ENCODE measurements at regions not wholly inside any gene's neighbourhood (a gene's known extent, or its start where the extent isn't known, plus 50 kb on each side); places are given as distances from the start of the nearest gene placed in this dataset.

DNA sequence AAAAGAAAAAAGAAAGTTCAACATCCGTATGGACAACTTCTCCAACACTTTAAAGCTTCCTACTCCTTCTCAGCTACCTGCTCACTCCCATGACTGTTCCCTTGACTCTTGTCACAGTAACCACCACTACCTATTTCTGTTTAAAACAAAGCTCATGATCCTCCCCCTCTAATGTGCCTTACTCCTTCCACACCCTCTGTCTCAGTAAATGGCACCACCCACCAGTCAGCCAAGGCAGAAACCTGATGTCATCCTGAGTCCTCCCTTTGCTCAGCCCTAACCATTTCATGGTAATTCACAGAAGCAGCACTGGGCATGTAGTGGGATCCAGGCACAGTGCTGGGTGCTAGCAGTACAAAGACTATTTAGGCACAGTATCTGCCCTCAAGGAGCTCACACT lies 63.0 kb upstream of the PPM1J start:
- Mint-ChIP-seq H3K4me3 (no peak overlapping the region), H3K36me3 (ENCODE audit: low read depth) (no peaks in the 10 kb centered on the region), H3K27ac (no peak overlapping the region), H3K4me1 (ENCODE audit: low read depth) (no peaks in the 10 kb centered on the region), H3K27me3 (no peaks in the 10 kb centered on the region), H3K9me3 (no peaks in the 10 kb centered on the region)

DNA sequence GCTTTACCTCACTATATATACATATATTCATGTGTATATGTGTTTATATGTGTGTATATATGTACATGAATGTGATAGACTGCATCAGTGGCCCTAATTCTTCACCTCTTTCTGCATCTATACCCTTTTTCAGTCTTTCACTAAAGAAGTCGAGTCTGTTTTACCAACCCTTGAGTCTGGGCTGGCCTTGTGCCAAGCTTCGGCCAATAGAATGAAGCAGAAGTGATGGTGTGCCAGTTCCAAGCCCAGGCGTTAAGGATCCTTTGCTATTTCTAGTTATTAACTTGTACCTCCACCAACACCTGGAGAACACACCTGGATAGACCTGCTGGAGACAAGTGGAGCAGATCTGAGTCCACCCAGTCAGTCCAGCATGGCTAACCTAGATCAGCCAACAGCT lies 61.6 kb upstream of the PPM1J start:
- H3K27ac Mint-ChIP-seq: no peak overlapping the region
- no peaks in the 10 kb centered on the region for H3K36me3 Mint-ChIP-seq (ENCODE audit: low read depth)
- H3K4me1 Mint-ChIP-seq (ENCODE audit: low read depth): no peaks in the 10 kb centered on the region
- peaks cover 9% of the 10 kb centered on the region for H3K27me3 Mint-ChIP-seq
- no peaks in the 10 kb centered on the region for H3K9me3 Mint-ChIP-seq
- no peak overlapping the region for H3K4me3 Mint-ChIP-seq

DNA sequence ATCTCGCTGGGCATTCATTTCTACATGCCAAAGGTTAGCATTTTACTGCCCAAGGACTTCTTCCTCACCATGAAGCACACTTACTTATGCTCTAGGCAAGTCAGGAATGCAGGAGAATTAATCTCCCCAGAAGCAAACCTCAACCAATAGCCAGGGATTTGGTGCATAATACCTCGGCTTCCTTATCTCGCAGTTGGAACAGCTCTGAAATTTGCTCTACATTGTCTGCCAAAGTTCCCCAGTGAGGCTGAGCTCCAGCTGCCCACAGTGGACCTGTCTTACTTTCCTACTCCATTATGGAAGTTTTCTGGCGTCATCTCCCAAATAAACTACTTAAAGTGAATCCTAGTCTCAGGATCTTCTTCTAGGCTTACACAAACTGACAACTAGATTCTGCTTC lies 57.6 kb upstream of the PPM1J start:
- H3K4me1 Mint-ChIP-seq (ENCODE audit: low read depth): peaks cover 5% of the 10 kb centered on the region
- no peak overlapping the region for H3K4me3 Mint-ChIP-seq
- H3K36me3 Mint-ChIP-seq (ENCODE audit: low read depth): no peaks in the 10 kb centered on the region
- H3K27ac Mint-ChIP-seq: no peak overlapping the region
- H3K27me3 Mint-ChIP-seq: peaks cover 17% of the 10 kb centered on the region
- H3K9me3 Mint-ChIP-seq: no peaks in the 10 kb centered on the region

DNA sequence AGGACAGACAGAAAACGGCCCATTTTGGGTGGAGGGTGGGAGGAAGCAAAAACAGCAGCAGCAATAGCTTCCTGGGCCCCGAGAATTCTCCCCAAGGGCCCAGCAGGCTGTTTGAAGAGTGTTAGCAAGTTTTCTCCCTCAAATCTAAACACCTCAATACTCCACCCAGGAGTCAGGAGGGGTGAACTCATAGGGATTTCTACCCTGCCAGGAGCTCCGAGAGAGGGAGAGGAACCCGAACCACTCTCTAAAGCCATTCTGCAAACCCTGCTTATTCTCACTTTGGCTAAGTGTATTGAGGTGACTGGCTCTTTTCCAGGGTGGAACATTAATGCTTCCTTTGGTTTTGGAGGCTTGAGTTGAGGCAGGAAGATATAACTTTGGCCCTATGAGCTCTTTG lies 55.6 kb upstream of the PPM1J start:
- Mint-ChIP-seq H3K27ac (no peak overlapping the region), H3K4me3 (no peak overlapping the region), H3K9me3 (no peaks in the 10 kb centered on the region), H3K27me3 (peaks cover 20% of the 10 kb centered on the region), H3K36me3 (ENCODE audit: low read depth) (no peaks in the 10 kb centered on the region), H3K4me1 (ENCODE audit: low read depth) (peaks cover 5% of the 10 kb centered on the region)

DNA sequence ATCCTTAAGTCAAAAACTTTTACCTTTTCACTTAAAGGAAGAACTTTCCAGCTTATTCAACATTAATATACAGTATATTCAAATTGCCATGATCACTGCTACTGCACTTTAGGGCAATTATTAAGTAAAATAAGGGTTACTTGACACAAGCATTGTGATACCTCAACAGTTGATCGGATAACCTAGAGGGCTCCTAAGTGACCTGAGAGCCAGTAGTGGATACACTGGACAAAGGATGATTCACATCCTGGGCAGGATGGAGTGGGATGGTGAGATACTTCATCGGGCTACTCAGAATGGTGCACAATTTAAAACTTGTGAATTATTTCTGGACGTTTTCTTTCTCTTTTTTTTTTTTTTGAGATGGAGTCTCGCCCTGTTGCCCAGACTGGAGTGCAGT lies 54.5 kb upstream of the PPM1J start:
- Mint-ChIP-seq H3K4me3 (no peak overlapping the region), H3K36me3 (ENCODE audit: low read depth) (no peaks in the 10 kb centered on the region), H3K9me3 (no peaks in the 10 kb centered on the region), H3K4me1 (ENCODE audit: low read depth) (peaks cover 5% of the 10 kb centered on the region), H3K27me3 (peaks cover 26% of the 10 kb centered on the region), H3K27ac (no peak overlapping the region)

DNA sequence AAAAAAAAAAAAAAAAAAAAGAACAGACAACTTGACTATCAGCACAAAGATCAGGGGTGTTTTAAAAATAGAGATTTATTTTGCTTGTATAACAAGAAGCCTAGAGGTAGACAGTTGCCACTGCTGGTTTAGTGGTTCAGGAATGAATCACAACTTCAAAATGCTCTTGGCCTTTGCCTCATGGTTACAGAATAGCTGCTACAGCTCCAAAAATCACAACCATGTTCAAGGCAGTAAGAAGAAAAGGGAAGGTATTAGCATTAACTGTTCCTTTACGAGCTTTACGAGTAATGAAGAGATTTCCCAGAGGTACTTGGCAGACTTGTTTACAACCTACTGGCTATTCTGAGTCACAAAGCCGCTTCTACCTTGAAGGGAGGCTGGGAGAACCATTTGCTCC lies 52.5 kb upstream of the PPM1J start:
- Mint-ChIP-seq H3K9me3 (no peaks in the 10 kb centered on the region), H3K4me3 (no peak overlapping the region), H3K36me3 (ENCODE audit: low read depth) (no peaks in the 10 kb centered on the region), H3K27ac (no peak overlapping the region), H3K4me1 (ENCODE audit: low read depth) (peaks cover 5% of the 10 kb centered on the region), H3K27me3 (peaks cover 21% of the 10 kb centered on the region)

Data from stimulated activated naive CD8-positive, alpha-beta T cell treated with anti-CD3 and anti-CD28 coated beads, Interleukin-15, Interleukin-2, amounts not matched to agents 100 ng/mL and 50 ng/mL, for 24 hours (primary cell).